ENCODE measurements at regions not wholly inside any gene's neighbourhood (a gene's known extent, or its start where the extent isn't known, plus 50 kb on each side); places are given as distances from the start of the nearest gene placed in this dataset.

- TF ChIP-seq CTCF (IDR thresholded peaks at IDR 0.05) (no peak), POLR2A (IDR thresholded peaks at IDR 0.05) (no peak)
Observed at GRCh38 chr13:60986301-60986700, 429.3 kb downstream of the PCDH20 start.
